ENCODE measurements at regions not wholly inside any gene's neighbourhood (a gene's known extent, or its start where the extent isn't known, plus 50 kb on each side); places are given as distances from the start of the nearest gene placed in this dataset.

GRCh38 chr5:93791518-93791972 is 50.1 kb upstream of the POU5F2 start:
- no peak overlapping the region for H3K4me3 Mint-ChIP-seq
- DNase-seq = no peak
- H3K36me3 ChIP-seq (ENCODE audit: insufficient read depth, low read length) = no peaks in the 10 kb centered on the region
- no peaks in the 10 kb centered on the region for H3K9me3 Mint-ChIP-seq
- CTCF ChIA-PET = no interaction called here
- no peak overlapping the region for H3K4me3 ChIP-seq (ENCODE audit: low read length)
- H3K27me3 ChIP-seq (ENCODE audit: insufficient read depth, low read length, poor library complexity, severe bottlenecking) = no peaks in the 10 kb centered on the region
- no peaks in the 10 kb centered on the region for H3K9me3 ChIP-seq (ENCODE audit: low read length)
- H3K4me1 ChIP-seq (ENCODE audit: insufficient read depth, low read length) = no peaks in the 10 kb centered on the region
- H3K27ac ChIP-seq (ENCODE audit: low read depth, low read length) = no peak overlapping the region
- H3K27ac Mint-ChIP-seq = no peak overlapping the region
- peaks cover 17 to 26% (median 21%) of the 10 kb centered on the region in 3 donors for H3K36me3 Mint-ChIP-seq
- no peaks in the 10 kb centered on the region for H3K27me3 Mint-ChIP-seq
- no peaks in the 10 kb centered on the region for H3K4me1 Mint-ChIP-seq
- POLR2A ChIA-PET = no interaction called here

Data from CD8-positive, alpha-beta memory T cell (primary cell).